HG03460 (cell line): ENCODE measurements at regions not wholly inside any gene's neighbourhood (a gene's known extent, or its start where the extent isn't known, plus 50 kb on each side); places are given as distances from the start of the nearest gene placed in this dataset.
"Not testable (repeated sequence)": the region's sequence is repeated elsewhere in the genome, so short reads cannot be mapped to it uniquely, and the experiment has no call there.

ENCODE experiments used
- ATAC-seq: cut with Tn5 transposase; IDR thresholded peaks from one replicate; pipeline ENCODE4 v1.9.1; 2021; ENCODE audit not compliant: unreplicated experiment

DNA sequence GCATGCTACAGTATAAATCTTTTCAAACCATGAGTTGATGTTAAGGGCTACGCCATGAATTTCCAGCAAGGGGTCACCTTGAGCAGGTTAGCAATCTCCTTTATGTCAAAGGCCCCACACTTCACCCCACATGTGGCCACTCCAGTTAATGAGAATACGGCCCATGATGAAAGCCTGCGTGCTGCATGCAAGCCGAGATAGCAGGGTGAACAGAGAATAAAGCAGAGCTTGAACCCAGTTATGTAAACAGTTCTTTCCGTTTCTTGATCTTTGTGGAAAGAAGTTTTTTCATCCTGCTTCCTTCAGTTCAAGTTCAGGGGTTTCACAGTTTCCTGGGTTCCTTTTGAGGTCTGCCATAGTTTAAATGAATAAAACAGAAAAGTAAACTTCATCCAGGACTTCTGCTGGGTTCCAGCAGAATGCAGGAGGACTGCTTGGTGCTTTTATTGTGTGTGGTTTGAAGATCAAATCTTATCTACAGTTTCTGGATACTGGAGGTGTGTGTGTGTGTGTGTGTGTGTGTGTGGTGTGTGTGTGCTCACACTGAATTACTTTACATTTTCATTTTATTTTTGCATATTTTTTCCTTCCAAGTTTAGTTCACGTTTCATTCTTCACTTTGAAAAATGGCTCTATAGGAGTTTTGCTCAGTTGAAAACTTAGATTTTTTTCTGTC lies 87.1 kb downstream of the HMHB1 start:
- ATAC-seq: no peak

DNA sequence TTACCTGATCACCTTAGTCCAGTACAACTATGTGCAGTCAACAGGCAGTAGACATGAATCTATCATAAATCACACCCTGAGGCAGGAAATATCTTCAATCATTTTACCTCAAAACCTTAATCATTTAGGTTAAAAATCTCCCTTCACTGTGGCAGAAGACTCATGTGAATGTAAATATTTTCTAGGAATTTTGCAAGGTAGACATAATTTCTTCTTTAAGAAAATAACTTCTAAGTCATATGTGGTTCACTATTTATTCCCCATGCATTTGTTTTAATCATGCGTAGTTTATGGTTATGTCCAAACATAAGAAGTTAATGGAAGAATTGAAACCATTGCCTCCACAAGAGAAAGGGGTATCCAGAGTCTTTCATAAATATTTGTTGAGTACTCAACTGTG lies 97.0 kb downstream of the HMHB1 start:
- ATAC-seq: no peak

DNA sequence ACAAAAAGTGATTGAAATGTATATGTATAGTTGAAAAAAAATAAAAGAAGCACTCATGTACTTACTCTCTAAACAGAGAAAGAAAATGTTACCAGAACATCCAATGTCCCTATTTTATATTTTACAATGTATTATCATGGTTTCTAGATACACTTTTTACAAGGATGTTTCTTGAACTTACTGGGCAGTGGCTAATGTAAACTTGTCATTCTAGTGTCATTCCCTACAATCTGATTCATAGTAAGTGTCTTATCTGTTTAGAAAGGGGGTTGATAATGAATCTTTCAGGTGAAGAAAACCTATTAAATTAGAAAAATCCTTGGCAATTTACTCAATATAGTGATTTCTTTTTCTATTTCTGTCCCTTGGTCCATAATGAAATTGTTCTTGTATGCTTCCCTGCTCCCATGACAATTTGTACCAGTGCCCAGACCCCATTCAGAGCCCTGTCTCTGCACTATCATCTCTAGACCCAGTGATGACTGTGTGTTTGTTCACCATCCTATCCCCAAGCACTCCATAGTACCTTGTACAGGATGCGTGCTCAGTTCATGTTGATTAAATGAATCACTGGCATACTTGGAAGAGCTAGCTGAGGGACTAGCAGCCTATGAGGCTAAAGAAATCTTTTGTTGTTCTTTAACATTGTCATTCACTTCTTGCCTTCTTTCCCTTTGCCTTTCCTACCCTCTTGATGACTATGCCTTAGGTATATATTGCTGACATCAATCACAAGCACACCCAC lies 101.2 kb downstream of the HMHB1 start:
- ATAC-seq: no peak

DNA sequence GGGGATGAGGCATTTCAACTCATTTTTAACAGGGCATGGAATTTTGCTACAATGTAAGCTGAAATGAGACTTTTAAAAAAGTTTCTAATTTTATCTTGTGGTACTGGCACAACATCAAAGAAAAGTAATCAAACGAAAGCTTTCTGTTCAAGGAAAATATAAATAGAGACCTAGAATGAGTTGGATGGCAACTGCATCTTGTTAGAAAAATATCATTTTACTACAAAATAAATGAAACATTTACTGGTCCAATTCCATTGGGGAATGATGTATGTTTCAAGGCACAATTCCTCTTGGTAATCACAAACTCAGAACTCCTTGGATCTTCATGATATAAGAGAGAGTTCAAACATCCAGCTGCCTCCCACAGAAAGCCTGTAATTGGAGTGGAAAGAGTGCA lies 102.8 kb downstream of the HMHB1 start:
- no peak for ATAC-seq

DNA sequence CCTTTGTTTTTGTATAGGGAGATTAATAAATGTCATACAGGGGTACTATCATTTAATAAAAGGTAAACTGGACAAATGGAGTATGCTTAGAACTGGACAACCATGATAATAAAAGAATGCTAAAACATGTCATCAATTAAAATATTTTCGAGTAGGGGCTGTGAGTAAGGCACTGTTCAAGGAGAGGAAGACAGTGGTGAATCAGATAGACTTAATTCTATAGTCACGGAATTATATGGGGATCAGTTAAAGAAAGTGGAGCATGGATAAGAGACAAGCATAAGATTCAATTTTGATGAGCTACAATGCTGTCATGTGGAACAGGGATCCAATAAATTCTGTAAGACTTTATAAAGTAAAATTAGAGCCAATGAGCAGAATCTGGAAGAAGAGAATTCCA lies 104.5 kb downstream of the HMHB1 start:
- no peak for ATAC-seq

DNA sequence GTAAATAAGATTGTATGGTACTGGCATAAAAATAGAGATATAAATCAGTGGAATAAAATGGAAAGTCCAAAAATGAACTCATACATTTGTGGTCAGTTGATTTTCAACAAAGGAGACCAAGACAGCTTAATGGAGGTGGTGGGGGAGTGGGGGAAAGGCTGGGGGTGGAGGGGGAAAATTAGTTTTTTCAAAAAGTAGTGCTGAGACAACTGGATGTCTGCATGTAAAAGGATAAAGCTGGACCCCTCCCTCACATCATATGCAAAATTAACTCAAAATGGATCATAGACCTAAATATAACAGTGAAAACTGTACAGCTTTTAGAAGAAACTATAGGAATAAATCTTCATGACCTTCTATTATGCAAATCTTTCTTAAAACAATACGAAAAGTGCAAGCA lies 107.0 kb downstream of the HMHB1 start:
- ATAC-seq: no peak

DNA sequence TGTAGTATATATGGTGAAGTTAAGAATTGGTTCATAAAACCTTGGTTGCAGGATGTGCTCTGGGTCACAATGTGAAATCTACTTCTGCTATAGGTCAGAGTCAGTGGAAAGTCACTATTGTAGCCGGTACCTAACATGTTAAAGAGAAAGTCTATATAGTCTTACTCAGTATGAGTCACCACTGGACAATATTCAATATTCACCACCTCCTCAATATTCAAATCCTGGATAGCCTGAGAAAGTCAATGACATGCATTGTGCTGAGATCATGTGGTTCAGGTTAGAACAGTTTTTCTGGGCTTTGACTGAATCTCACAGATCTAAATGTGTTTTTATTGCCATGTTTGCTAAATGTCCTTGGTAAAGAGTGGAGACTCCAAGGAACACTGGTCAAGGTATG lies 108.8 kb downstream of the HMHB1 start:
- ATAC-seq: no peak

DNA sequence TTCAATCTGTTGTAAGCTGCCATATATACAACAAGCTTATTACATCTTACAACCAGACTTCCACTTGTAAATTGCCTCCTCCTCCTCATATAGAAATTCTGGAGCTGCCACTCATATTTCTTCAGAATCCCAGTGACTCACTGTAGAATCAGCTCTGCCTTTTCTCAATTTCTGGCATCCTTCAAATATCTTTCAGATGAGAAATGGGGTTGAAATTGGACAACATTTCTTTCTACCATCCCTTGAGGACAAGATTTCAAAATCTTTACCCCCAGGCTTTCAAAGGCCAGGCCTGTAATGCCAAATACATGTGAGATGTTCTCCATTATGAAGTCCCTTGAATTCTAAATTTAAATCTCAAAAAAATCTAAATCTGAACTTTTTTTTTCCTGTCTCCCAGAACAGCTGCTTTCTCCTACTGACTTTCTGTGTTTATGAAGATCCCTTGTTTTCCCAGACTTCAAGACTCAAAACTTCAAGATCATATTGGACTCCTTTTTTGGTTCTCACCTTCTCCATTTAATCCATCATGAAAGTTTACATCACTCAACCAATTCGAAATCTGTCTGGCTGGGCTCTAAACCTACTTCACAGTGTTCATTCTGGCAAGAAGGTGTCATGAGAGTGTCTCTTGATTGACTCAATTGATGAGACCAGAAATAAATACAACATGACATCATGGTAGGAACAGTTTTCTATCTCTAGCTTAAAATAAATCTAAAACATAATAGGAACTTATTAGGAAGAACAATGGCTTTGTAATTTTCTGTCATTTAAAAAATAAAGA lies 109.8 kb downstream of the HMHB1 start:
- ATAC-seq: no peak

DNA sequence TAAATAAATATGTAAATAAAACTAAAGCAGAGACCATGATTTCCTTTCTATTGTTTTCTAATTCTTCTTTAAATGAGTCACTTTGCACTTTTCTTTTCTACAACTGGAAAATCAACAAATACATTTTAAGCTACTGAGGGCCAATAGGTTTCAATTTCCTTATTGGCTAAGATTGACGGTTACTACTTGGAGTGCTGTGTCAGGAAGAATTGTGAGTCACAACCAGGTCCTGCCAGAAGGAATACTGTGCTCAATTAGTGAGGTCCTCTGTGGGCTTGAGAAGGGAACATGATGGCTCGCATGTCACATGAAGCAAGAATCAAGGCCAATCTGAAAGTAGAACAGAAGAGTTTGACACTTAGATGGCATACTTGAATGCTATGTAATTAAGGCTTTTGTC lies 110.8 kb downstream of the HMHB1 start:
- no peak for ATAC-seq

DNA sequence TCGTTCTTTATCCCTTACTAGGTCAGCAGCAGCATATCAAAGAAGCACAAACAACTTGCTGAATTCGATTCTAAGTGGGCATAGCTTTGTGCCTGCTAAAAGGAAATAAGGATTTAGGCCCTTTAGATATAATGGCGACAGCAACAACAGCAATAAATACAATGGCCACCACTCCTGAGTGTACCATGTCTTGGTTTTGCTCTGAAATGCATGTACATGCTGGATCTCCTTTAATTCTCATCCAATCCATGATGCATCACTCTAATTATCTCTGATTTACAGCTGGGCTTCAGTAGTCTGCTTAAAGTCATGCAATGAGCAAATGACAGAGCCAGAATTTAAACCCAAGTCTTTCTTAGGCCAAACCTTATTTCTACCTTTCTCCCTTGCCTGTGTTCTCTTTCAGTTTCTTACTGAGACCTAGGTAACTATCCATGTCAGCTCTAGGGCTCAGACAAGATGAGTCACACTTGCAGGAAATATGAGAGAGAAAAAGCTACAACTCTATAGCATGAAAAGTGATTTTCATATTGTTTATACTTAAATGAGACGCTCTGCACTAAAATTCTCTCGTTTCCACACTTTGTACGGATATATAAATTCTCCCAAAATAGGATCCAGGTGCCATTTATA lies 111.8 kb downstream of the HMHB1 start:
- no peak for ATAC-seq

DNA sequence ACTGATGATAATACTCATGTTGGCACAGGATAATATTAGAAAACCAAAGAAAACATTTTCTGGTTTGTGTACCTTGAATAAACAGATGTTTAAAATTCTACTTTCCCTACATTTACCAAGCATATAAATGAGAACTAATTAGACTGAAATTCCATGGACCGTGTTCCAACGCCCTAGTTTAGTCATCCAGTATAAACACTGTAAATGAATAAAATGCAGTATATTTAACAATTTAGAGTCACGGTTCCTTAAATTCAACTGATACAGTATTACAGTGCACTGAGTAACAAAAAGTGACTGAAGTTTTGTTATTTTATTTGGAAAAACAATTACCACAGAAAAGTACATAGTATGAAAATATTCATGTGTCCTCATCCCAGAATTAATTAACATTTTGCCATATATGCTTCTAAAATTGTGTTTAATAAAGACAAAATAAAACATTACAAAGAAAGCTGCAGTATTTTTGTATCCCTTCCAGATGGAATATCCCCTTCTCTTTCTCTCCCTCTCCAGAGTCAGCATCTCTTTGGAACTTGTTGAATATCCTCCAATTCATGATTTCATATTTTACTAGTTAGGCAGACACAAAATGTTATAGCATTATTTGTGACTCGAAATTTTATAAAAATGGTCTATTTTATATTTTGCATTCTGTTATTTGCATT lies 112.5 kb downstream of the HMHB1 start:
- ATAC-seq: no peak

DNA sequence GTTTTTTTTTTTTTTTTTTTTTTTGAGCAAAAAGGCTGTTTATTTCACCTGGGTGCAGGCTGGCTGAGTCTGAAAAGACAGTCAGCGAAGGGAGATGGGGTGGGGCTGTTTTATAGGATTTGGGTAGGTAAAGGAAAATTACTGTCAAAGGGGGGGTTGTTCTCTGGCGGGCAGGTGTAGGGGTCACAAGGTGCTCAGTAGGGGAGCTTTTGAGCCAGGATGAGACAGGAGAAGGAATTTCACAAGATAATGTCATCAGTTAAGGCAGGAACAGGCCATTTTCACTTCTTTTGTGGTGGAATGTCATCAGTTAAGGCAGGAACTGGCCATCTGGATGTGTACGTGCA lies 113.0 kb downstream of the HMHB1 start:
- not testable (repeated sequence) for ATAC-seq

DNA sequence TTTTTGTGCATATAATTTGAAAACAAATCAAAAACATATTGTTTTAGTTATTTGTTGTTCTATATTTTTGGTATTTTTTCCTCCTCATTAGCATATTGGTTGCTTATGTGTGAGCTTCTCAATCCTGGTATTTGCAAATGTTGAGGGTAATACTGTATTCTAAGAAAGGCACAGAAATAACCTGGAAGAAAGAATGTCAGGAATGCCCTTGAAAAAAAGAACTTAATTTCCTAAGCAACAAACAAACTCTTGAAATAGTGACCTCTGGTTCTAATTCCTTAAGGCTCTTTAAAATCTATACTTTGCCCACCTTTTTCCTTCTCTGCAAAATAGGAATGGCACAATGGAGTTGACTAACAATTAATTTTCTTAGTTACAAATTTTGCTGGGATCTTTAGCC lies 117.5 kb downstream of the HMHB1 start:
- no peak for ATAC-seq

DNA sequence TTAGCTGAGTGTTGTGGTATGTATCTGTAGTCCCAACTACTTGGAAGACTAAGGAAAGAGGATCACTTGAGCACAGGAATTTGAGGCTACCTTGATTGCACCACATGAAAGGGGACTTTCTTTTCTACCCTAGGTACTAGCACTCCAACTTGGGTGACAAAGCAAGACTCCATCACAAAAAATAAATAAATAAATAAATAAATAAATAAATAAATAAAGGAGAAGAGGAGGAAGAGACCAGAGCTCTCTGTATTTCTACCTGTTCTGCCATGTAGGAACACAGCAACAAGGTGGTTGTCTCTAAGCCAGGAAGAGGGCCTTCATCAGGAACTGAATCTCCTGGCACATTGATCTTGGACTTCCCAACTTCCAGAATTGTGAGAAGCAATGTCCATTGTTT lies 118.6 kb downstream of the HMHB1 start:
- ATAC-seq: no peak

DNA sequence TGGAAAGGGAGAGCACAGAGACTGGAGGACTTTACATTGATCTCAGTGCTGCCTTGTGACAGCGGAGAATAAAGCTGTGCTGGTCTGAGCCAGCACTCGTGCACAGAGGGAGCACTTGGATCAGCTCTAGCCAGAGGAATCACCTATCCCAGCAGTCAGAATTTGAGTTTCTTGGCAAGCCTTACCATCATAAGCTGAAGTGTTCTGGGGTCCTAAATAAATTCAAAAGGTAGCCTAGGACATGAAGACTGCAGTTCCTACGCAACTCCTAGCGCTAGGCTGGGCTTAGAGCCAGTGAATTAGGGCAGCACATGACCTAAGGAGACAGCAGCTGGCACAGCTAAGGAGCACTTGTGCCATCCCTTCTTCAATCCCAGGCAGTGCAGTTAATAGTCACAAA lies 119.5 kb downstream of the HMHB1 start:
- no peak for ATAC-seq

DNA sequence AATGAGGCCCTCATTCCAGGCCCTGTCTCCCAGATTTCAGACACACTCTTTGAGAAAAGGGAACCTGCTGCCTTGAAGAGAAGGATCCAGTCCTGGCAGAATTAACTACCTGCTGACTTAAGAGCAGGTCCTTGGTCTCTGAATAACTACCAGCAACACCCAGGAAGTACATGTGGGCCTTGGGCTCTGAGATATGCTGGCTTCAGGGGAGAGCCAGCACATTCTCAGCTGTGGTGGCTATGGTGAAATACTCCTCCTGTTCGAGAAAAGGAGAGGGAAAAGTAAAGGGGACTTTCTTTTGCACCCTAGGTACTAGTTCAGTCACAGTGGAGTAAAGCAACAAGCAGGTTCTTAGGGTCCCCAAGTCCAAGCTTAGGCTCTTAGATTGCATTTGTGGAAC lies 120.0 kb downstream of the HMHB1 start:
- ATAC-seq: no peak

DNA sequence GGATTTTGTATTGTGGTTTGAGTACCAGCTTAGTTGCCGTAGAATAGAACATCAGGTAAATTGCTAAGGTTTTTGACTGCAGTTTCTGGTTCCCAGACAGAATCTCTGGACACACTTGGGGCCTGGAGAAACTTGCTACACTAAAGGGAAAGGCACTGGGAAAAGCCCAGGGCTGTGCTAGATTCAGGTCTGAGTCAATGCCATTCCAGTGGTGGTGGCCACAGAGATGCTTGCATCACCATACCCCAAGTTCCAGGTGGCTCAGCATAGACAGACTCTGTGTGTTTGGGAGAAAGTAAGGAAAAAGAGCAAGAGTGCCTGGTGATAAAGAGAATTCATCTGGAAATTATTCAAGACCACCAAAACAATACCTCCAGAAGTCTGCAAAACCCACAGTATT lies 120.6 kb downstream of the HMHB1 start:
- no peak for ATAC-seq

DNA sequence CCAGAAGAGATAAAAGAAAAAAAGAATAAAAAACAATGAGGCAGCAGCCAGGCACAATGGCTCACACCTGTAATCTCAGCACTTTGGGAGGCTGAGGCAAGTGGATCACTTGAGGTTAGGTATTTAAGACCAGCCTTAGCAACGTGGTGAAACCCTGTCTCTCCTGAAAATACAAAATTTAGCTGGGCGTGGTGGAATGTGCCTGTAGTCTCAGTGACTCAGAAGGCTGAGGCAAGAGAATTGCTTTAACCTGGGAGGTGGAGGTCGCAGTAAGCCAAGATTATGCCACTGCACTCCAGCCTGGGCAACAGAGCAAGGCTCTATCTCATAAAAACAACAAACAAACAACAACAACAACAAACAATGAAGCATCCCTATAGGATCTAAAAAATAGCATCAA lies 121.5 kb downstream of the HMHB1 start:
- no peak for ATAC-seq

DNA sequence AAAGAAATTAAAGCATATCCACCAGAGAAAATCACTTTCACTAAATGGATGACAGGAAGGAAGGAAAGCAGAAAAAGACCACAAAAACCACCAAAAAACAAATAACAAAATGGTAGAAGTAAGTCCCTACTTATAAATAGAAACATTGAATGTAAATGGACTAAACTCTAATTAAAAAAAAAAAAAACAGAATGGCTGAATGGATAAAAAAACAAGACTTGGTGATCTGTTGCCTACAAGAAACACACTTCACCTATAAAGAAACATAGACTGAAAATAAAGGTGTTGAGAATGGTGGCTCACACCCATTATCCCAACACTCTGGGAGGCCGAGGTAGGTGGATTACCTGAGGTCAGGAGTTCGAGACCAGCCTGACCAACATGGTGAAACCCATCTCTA lies 122.9 kb downstream of the HMHB1 start:
- ATAC-seq: no peak

DNA sequence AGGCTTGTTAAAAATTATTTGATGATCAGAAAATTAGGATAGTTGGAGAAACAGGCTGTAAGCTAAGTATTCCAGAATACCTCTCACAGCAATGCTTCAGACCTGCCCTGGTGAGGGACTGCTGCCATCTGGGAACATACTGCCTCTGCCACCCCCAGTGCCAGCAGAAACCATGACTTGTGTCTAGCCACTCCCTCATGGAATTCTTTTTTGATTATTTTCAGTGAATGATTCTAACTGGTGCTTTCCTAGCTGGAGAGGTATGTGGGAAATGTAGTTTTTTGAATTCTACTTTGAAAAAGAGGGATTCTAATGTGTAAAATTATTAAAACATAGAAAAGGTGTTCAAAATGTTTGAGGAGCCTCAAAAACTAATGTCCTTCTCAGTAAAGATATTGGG lies 126.3 kb downstream of the HMHB1 start:
- ATAC-seq: no peak

DNA sequence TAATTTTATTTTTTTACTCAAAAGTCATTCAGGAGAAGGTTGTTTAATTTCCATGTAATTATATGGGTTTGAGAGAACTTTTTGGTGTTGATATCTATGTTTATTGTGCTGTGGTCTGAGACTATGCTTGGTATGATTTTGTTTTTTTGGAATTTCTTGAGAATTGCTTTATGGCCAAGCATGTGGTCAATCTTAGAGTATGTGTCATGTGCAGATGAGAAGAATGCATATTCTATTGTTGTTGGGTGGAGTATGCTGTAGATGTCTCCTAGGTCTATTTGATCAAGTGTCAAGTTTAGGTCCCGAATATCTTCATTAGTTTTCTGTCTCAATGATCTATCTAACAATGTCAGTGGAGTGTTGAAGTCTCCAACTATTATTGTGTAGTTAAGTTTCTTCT lies 134.9 kb downstream of the HMHB1 start:
- no peak for ATAC-seq
